ENCODE measurements at regions not wholly inside any gene's neighbourhood (a gene's known extent, or its start where the extent isn't known, plus 50 kb on each side); places are given as distances from the start of the nearest gene placed in this dataset.

DNA sequence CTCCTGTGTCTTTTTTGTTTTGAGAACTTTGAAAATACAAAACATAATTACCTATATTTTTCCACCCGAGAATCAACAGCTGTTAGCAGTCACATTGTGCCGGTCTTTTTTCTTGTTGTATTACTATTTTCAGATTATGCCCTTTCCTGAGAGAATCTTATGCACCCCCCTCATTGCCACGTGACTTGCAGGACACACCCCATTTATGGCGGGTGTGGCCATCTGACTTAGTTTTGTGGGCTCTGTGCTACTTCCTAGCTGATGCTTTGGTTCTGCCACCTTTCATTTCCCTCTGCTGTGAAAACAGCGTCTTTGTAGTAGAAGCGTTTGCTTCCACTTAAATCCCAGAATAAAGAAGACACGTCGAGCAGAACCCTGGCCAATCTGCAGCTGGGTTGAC, 82.8 kb upstream of the SOX13 start:
- no peak for TF ChIP-seq POLR2AphosphoS5 (IDR thresholded peaks at IDR 0.05; ENCODE audit: low read depth, low read length)
- TF ChIP-seq, protein P1, sequence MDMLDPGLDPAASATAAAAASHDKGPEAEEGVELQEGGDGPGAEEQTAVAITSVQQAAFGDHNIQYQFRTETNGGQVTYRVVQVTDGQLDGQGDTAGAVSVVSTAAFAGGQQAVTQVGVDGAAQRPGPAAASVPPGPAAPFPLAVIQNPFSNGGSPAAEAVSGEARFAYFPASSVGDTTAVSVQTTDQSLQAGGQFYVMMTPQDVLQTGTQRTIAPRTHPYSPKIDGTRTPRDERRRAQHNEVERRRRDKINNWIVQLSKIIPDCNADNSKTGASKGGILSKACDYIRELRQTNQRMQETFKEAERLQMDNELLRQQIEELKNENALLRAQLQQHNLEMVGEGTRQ (IDR thresholded peaks at IDR 0.05; ENCODE audit: low read length), result no peak
